RWPE2 (cell line): ENCODE measurements at regions not wholly inside any gene's neighbourhood (a gene's known extent, or its start where the extent isn't known, plus 50 kb on each side); places are given as distances from the start of the nearest gene placed in this dataset.

ENCODE experiments used
- ATAC-seq: fragments of 200-7000 bp; cut with Tn5 transposase; 3 replicates; pipeline ENCODE4 v1.9.1; 2021; ENCODE audit warnings: low read depth
- DNase-seq: peaks from one replicate; pipeline ENCODE4 v3.0.0-alpha.2; 2020; ENCODE audit warnings: low spot score
- H3K27ac ChIP-seq: fragments of 450-650 bp; 2 replicates; pipeline ENCODE4 v1.5.1; 2017; ENCODE audit warnings: mild to moderate bottlenecking; ENCODE audit not compliant: poor library complexity, severe bottlenecking
- H3K27me3 ChIP-seq: fragments of 250-450 bp; sonication (Bioruptor Pico); 2 replicates; pipeline ENCODE4 v1.5.1; 2021; ENCODE audit warnings: mild to moderate bottlenecking, moderate library complexity; ENCODE audit not compliant: insufficient read depth, poor library complexity, severe bottlenecking
- H3K36me3 ChIP-seq: fragments of 250-450 bp; sonication (Bioruptor Pico); 2 replicates; pipeline ENCODE4 v1.5.1; 2020; ENCODE audit warnings: low read depth, mild to moderate bottlenecking, moderate library complexity
- H3K4me1 ChIP-seq: fragments of 250-450 bp; sonication (Bioruptor Pico); 2 replicates; pipeline ENCODE4 v1.5.1; 2021; ENCODE audit warnings: mild to moderate bottlenecking, moderate library complexity; ENCODE audit not compliant: insufficient read depth, poor library complexity, severe bottlenecking
- H3K4me3 ChIP-seq: fragments of 250-450 bp; sonication (Bioruptor Pico); 2 replicates; pipeline ENCODE4 v1.5.1; 2021; ENCODE audit warnings: mild to moderate bottlenecking, moderate library complexity; ENCODE audit not compliant: severe bottlenecking
- H3K9me3 ChIP-seq: fragments of 250-450 bp; sonication (Bioruptor Pico); 2 replicates; pipeline ENCODE4 v1.5.1; 2021; ENCODE audit warnings: mild to moderate bottlenecking, moderate library complexity; ENCODE audit not compliant: severe bottlenecking
- CTCF ChIP-seq: fragments of 450-650 bp; IDR thresholded peaks from one replicate; pipeline ENCODE4 v1.5.1; 2017; ENCODE audit warnings: mild to moderate bottlenecking, moderate library complexity; ENCODE audit not compliant: poor library complexity, severe bottlenecking

DNA sequence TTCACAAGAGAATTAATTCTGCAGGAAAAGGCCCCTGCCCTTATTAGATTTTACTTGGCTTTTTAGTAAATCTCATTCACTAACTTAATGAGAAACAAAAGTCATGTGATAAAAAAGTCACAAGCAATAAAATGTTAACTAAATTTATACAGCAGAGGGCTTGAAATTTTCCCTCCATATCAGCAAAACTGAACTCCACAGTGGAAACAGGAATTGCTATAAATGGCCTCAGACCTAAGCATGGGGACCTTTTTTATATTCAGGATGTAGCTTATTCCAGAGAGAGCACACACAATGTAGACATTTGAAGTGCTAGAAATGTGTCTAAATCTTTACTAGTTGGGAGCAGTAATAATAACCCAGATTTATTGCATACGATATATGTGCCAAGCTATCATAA, 291.5 kb downstream of the C16orf95 start:
- H3K27me3 ChIP-seq, result no peaks in the 10 kb centered on the region
- H3K4me3 ChIP-seq, result no peak overlapping the region
- no peak for TF ChIP-seq CTCF
- H3K36me3 ChIP-seq, result no peaks in the 10 kb centered on the region
- H3K4me1 ChIP-seq, result no peaks in the 10 kb centered on the region
- DNase-seq (no peak), ATAC-seq (no peak)
- H3K27ac ChIP-seq, result no peak overlapping the region
- H3K9me3 ChIP-seq, result no peaks in the 10 kb centered on the region

GRCh38 chr16:87027056-87027616, 290.1 kb downstream of the C16orf95 start:
- Histone ChIP-seq H3K27ac (no peak overlapping the region), H3K27me3 (no peaks in the 10 kb centered on the region), H3K4me1 (no peaks in the 10 kb centered on the region), H3K4me3 (no peak overlapping the region), H3K36me3 (no peaks in the 10 kb centered on the region), H3K9me3 (no peaks in the 10 kb centered on the region)
- no peak for ATAC-seq
- no peak for DNase-seq
- no peak for TF ChIP-seq CTCF

DNA sequence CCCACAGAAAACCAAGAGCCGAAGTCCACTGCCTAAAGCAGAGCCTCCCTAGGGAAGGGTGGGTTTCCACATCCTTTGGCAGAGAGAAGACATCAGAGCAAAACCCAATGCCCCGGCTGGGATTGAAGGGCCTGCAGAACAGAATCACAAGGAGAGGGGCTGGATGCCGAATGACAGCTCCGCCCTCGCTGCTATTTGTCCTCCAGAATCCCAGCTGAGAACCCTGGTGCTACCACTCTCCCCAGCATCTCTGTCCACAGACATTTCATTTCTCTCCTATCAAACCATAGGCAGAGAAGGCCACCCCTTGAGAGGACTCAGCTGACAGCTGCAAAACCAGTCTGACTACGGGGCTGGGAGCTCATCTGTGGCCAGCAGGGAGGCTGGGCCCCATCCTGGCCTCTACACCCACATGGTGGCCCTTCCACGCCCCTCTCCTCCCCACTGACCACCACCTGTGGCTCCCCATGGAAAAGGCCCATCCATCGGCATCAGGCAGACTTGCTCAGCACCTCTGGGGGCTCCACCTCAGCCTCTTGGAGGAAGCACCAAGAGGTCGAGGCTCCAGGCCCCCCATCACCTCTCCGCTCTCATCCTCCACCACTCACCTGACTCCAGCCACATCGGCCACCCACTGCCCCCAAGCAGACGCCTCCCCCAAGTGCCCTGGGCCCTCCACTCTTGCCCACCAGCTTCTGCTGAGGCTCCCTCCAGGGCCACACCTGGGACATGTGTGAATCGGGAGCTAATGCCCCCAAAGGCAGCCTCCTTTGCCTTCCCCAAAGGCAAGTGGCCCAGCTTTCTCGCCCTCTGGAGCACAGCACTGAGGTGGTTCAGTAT, 288.5 kb downstream of the C16orf95 start:
- TF ChIP-seq CTCF, result no peak
- ATAC-seq (no peak), DNase-seq (no peak)
- Histone ChIP-seq H3K27ac (no peak overlapping the region), H3K9me3 (no peaks in the 10 kb centered on the region), H3K27me3 (no peaks in the 10 kb centered on the region), H3K4me1 (no peaks in the 10 kb centered on the region), H3K4me3 (no peak overlapping the region), H3K36me3 (no peaks in the 10 kb centered on the region)

- no peaks in the 10 kb centered on the region for H3K9me3 ChIP-seq
- H3K27me3 ChIP-seq, result no peaks in the 10 kb centered on the region
- DNase-seq, result no peak
- H3K27ac ChIP-seq, result no peak overlapping the region
- H3K4me1 ChIP-seq, result no peaks in the 10 kb centered on the region
- no peaks in the 10 kb centered on the region for H3K36me3 ChIP-seq
- no peak overlapping the region for H3K4me3 ChIP-seq
- no peak for TF ChIP-seq CTCF
- no peak for ATAC-seq
Measured at GRCh38 chr16:87032554-87032953, 284.6 kb downstream of the C16orf95 start.

- no peak for TF ChIP-seq CTCF
- Histone ChIP-seq H3K9me3 (no peaks in the 10 kb centered on the region), H3K27me3 (no peaks in the 10 kb centered on the region), H3K4me1 (no peaks in the 10 kb centered on the region), H3K36me3 (no peaks in the 10 kb centered on the region), H3K27ac (no peak overlapping the region), H3K4me3 (no peak overlapping the region)
- no peak for DNase-seq
- no peak for ATAC-seq
Measured at GRCh38 chr16:87033021-87033471, 284.1 kb downstream of the C16orf95 start.
